Neuronal stem cell (in vitro differentiated cells): ENCODE measurements at regions not wholly inside any gene's neighbourhood (a gene's known extent, or its start where the extent isn't known, plus 50 kb on each side); places are given as distances from the start of the nearest gene placed in this dataset.
"Not testable (repeated sequence)": the region's sequence is repeated elsewhere in the genome, so short reads cannot be mapped to it uniquely, and the experiment has no call there.

Experiments used
- DNase-seq: peaks from one replicate; pipeline ENCODE4 v3.0.0-alpha.2; 2013; ENCODE audit warnings: low spot score
- H2AFZ ChIP-seq: one replicate; pipeline ENCODE4 v1.6.1; 2013; ENCODE audit warnings: mild to moderate bottlenecking, low read length, inconsistent platforms
- H2AK5ac ChIP-seq: 2 replicates; pipeline ENCODE4 v1.6.1; 2013; ENCODE audit warnings: low read depth, mild to moderate bottlenecking, inconsistent platforms, low read length, moderate library complexity, mixed read lengths
- H2BK120ac ChIP-seq: 2 replicates; pipeline ENCODE4 v1.6.1; 2013; ENCODE audit warnings: low read depth, mild to moderate bottlenecking, inconsistent platforms, low read length, moderate library complexity, mixed read lengths
- H2BK12ac ChIP-seq: one replicate; pipeline ENCODE4 v1.6.1; 2013; ENCODE audit warnings: low read length, inconsistent platforms
- H2BK15ac ChIP-seq: 2 replicates; pipeline ENCODE4 v1.6.1; 2013; ENCODE audit warnings: mild to moderate bottlenecking, low read length, inconsistent platforms, mixed read lengths
- H2BK5ac ChIP-seq: one replicate; pipeline ENCODE4 v1.6.1; 2013; ENCODE audit warnings: inconsistent platforms, mild to moderate bottlenecking, low read length, moderate library complexity
- H3K14ac ChIP-seq: one replicate; pipeline ENCODE4 v1.6.1; 2013; ENCODE audit warnings: low read length, inconsistent platforms
- H3K18ac ChIP-seq: 2 replicates; pipeline ENCODE4 v1.6.1; 2013; ENCODE audit warnings: low read length, inconsistent platforms
- H3K23ac ChIP-seq: 2 replicates; pipeline ENCODE4 v1.6.1; 2013; ENCODE audit warnings: low read depth, mild to moderate bottlenecking, mixed read lengths, low read length, inconsistent platforms; ENCODE audit not compliant: poor library complexity
- H3K27ac ChIP-seq: replicated peaks from 3 replicates; pipeline ENCODE4 v1.5.1; 2013; ENCODE audit warnings: low read length, inconsistent platforms
- H3K27me3 ChIP-seq, 3 experiments: 2 replicates each; pipeline ENCODE4 v1.6.1; 2013; ENCODE audit warnings: low read length in 3 of 3, mild to moderate bottlenecking in 2 of 3, inconsistent platforms in 1 of 3, low read depth in 1 of 3, mixed read lengths in 1 of 3, moderate library complexity in 1 of 3; ENCODE audit not compliant: control insufficient read depth in 3 of 3, insufficient read depth in 3 of 3
- H3K36me3 ChIP-seq, 2 donors: replicated peaks in 1 of 2; 2 replicates each; pipeline ENCODE4 v1.6.1; 2013; ENCODE audit warnings: low read length in 2 of 2; ENCODE audit not compliant: control insufficient read depth in 2 of 2, insufficient read depth in 2 of 2
- H3K4ac ChIP-seq: 2 replicates; pipeline ENCODE4 v1.6.1; 2013; ENCODE audit warnings: inconsistent platforms, mild to moderate bottlenecking, low read length, moderate library complexity
- H3K4me1 ChIP-seq, 2 donors: 1 replicate in 1 of 2; 2 replicates in 1 of 2; pipeline ENCODE4 v1.6.1; 2013; ENCODE audit warnings: low read length in 2 of 2, low read depth in 1 of 2; ENCODE audit not compliant: control insufficient read depth in 2 of 2, insufficient read depth in 1 of 2
- H3K4me2 ChIP-seq: one replicate; pipeline ENCODE4 v1.6.1; 2013; ENCODE audit warnings: mild to moderate bottlenecking, low read length, inconsistent platforms; ENCODE audit not compliant: insufficient read depth, poor library complexity, severe bottlenecking
- H3K4me3 ChIP-seq, 2 donors: 2 replicates each; pipeline ENCODE4 v1.5.1; 2013; ENCODE audit warnings: low read length in 2 of 2, mild to moderate bottlenecking in 2 of 2, inconsistent platforms in 1 of 2, moderate library complexity in 1 of 2
- H3K79me1 ChIP-seq: one replicate; pipeline ENCODE4 v1.6.1; 2013; ENCODE audit warnings: low read depth, mild to moderate bottlenecking, inconsistent platforms, low read length, moderate library complexity
- H3K9ac ChIP-seq: one replicate; pipeline ENCODE4 v1.6.1; 2013; ENCODE audit warnings: mild to moderate bottlenecking, low read depth, low read length, inconsistent platforms; ENCODE audit not compliant: poor library complexity
- H3K9me3 ChIP-seq, 2 donors: replicated peaks in 1 of 2; 2 replicates each; pipeline versions ENCODE3 to v1.6.1; 2013; ENCODE audit warnings: low read length in 2 of 2, mild to moderate bottlenecking in 2 of 2, inconsistent platforms in 1 of 2, low read depth in 1 of 2, mixed read lengths in 1 of 2, moderate library complexity in 1 of 2; ENCODE audit not compliant: control insufficient read depth in 2 of 2, insufficient read depth in 1 of 2
- H4K8ac ChIP-seq: one replicate; pipeline ENCODE4 v1.6.1; 2013; ENCODE audit warnings: low read depth, mild to moderate bottlenecking, inconsistent platforms, low read length, moderate library complexity
- H4K91ac ChIP-seq: one replicate; pipeline ENCODE4 v1.6.1; 2013; ENCODE audit warnings: low read length, low read depth, mild to moderate bottlenecking, inconsistent platforms; ENCODE audit not compliant: poor library complexity
- WGBS, 2 donors: extraction: QIAGEN DNeasy Blood & Tissue Kit; methylation state at CpG; one replicate each; pipeline ENCODE4 v1.1.7; 2013; ENCODE audit warnings: missing lambda C conversion rate in 2 of 2, mixed read lengths in 1 of 2; ENCODE audit not compliant: insufficient read length in 2 of 2, insufficient replicate concordance in 1 of 2; ENCODE audit errors: extremely low coverage in 2 of 2; 5-methylcytosine and 5-hydroxymethylcytosine counted together

DNA sequence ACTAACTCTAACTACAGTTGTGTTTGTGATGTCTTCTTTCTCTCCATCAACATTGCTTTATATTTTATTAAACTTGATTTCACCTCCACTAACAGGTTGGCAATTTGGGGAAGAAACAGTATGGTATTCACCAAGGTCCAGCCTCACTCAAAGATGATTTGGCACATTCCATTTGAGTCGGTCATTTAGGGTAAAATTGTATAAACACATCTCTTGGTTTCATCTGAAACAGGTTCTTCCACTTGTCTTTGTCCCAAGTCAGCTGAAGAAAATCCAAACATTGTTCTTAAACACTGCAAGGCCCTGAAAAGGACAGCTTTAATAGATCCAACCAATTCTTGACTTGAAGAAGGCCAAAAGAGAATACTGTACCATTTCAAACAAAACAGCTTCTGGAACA, 104.9 kb upstream of the NT5E start:
- H3K9me3 ChIP-seq = no peaks in the 10 kb centered on the region
- H3K14ac ChIP-seq = no peak overlapping the region
- H3K4me1 ChIP-seq = no peaks in the 10 kb centered on the region
- no peak for DNase-seq
- no peak overlapping the region for H2BK120ac ChIP-seq
- H3K27ac ChIP-seq = no peak overlapping the region
- no peak overlapping the region for H4K91ac ChIP-seq
- H3K4ac ChIP-seq = no peak overlapping the region
- H3K9ac ChIP-seq = no peak overlapping the region
- no peak overlapping the region for H3K18ac ChIP-seq
- no peak overlapping the region for H4K8ac ChIP-seq
- H3K27me3 ChIP-seq = no peaks in the 10 kb centered on the region
- H2BK15ac ChIP-seq = no peak overlapping the region
- no peak overlapping the region for H3K4me3 ChIP-seq
- no peak overlapping the region for H3K23ac ChIP-seq
- no peak overlapping the region for H2BK5ac ChIP-seq
- H2BK12ac ChIP-seq = no peak overlapping the region
- H3K36me3 ChIP-seq = no peaks in the 10 kb centered on the region
- H2AK5ac ChIP-seq = no peak overlapping the region
- H3K4me2 ChIP-seq = no peak overlapping the region
- no peaks in the 10 kb centered on the region for H3K79me1 ChIP-seq
- no peak overlapping the region for H2AFZ ChIP-seq
- no CpG with 5 or more reads among the region's 1 CpG for WGBS, 2 donors

- H2BK15ac ChIP-seq = no peak overlapping the region
- no peak overlapping the region for H3K9ac ChIP-seq
- no peak overlapping the region for H3K27ac ChIP-seq
- no CpG with 5 or more reads among the region's 1 CpG for WGBS, 2 donors
- H3K4me3 ChIP-seq = no peak overlapping the region
- no peak overlapping the region for H3K23ac ChIP-seq
- no peak overlapping the region for H3K14ac ChIP-seq
- no peak overlapping the region for H2BK12ac ChIP-seq
- no peak for DNase-seq
- no peak overlapping the region for H2AK5ac ChIP-seq
- no peak overlapping the region for H3K4me2 ChIP-seq
- no peak overlapping the region for H2AFZ ChIP-seq
- H2BK5ac ChIP-seq = no peak overlapping the region
- H3K9me3 ChIP-seq = no peaks in the 10 kb centered on the region
- no peaks in the 10 kb centered on the region for H3K79me1 ChIP-seq
- H3K27me3 ChIP-seq = no peaks in the 10 kb centered on the region
- no peak overlapping the region for H3K4ac ChIP-seq
- H4K8ac ChIP-seq = no peak overlapping the region
- no peak overlapping the region for H2BK120ac ChIP-seq
- H3K18ac ChIP-seq = no peak overlapping the region
- H4K91ac ChIP-seq = no peak overlapping the region
- no peaks in the 10 kb centered on the region for H3K4me1 ChIP-seq
- H3K36me3 ChIP-seq = no peaks in the 10 kb centered on the region
These were observed 106.5 kb upstream of the NT5E start for GRCh38 chr6:85343428-85343827.

DNA sequence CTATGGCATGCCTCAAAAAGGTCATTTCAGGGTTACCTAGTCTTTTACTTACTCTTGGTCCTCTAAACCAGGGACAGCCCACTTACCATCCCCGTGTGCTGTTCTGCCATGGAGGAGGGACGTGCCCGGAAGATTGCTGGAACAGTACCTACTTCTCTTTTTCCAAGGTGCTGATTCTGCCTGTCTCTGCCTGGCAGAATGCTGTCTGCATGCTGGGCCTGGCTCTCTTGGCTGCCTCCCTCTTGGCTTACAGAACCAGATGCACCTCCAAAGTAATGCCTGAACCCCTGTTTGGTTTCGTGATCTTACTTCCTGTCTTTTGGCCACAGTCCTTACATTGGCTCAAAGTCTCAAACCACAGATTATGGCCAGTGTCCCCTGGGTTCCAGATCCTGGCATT, 120.7 kb upstream of the NT5E start:
- Histone ChIP-seq H3K23ac (no peak overlapping the region), H4K91ac (no peak overlapping the region), H2AFZ (no peak overlapping the region), H3K14ac (no peak overlapping the region), H3K79me1 (peaks cover 2% of the 10 kb centered on the region), H3K4me1 (no peaks in the 10 kb centered on the region), H3K18ac (no peak overlapping the region), H2BK120ac (no peak overlapping the region), H3K4ac (no peak overlapping the region), H3K9me3 (no peaks in the 10 kb centered on the region), H2BK12ac (no peak overlapping the region), H3K4me3 (no peak overlapping the region), H3K9ac (no peak overlapping the region), H4K8ac (no peak overlapping the region), H2BK15ac (no peak overlapping the region), H2BK5ac (no peak overlapping the region), H3K36me3 (no peaks in the 10 kb centered on the region), H3K27ac (no peak overlapping the region), H3K4me2 (no peak overlapping the region), H3K27me3 (no peaks in the 10 kb centered on the region), H2AK5ac (no peak overlapping the region)
- DNase-seq = no peak
- no CpG with 5 or more reads among the region's 4 CpGs for WGBS, 2 donors

DNA sequence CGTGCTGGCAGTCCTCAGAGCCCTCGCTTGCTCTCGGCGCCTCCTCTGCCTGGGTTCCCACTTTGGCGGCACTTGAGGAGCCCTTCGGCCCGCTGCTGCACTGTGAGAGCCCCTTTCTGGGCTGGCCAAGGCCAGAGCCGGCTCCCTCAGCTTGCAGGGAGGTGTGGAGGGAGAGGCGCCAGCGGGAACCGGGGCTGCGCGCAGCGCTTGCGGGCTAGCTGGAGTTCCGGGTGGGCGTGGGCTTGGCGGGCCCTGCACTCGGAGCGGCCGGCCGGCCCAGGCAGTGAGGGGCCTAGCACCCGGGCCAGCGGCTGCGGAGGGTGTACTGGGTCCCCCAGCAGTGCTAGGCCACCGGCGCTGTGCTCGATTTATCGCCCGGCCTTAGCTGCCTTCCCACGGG, 124.1 kb upstream of the NT5E start:
- H3K27me3 ChIP-seq, DNase-seq, H4K91ac ChIP-seq, H3K4me3 ChIP-seq, H3K36me3 ChIP-seq, H3K79me1 ChIP-seq, H4K8ac ChIP-seq, H3K14ac ChIP-seq, H2BK120ac ChIP-seq, H2AFZ ChIP-seq, H3K9me3 ChIP-seq, H3K23ac ChIP-seq, H2AK5ac ChIP-seq, H3K4me1 ChIP-seq, H3K4me2 ChIP-seq, H3K18ac ChIP-seq, H3K9ac ChIP-seq, H2BK5ac ChIP-seq, H2BK12ac ChIP-seq, H3K27ac ChIP-seq, H3K4ac ChIP-seq, H2BK15ac ChIP-seq: not testable (repeated sequence)
- no CpG with 5 or more reads among the region's 31 CpGs for WGBS, 2 donors
